HG02678 (cell line): ENCODE measurements at regions not wholly inside any gene's neighbourhood (a gene's known extent, or its start where the extent isn't known, plus 50 kb on each side); places are given as distances from the start of the nearest gene placed in this dataset.
"Not testable (repeated sequence)": the region's sequence is repeated elsewhere in the genome, so short reads cannot be mapped to it uniquely, and the experiment has no call there.

ENCODE experiments used
- ATAC-seq: cut with Tn5 transposase; IDR thresholded peaks from one replicate; pipeline ENCODE4 v1.9.1; 2021; ENCODE audit warnings: mild to moderate bottlenecking, moderate library complexity; ENCODE audit not compliant: unreplicated experiment

DNA sequence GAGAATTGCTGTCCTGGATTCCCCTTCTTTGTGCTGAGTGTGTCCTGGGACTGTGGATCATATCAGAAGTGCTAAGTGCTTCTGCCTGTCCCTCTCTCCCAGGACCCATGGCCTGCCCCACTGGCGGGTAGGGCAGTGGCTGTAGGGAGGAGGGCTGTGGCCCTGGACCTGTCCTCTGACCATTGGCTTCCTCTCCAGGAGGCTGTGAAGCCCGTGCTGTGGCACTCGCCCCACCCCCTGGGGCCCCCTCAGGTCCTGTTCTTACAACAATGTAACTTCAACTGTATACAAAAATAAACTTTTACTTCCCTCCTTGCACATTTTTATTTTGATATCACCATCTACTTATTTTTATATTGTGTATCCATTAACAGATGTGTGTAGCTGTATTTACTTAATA lies 743.8 kb upstream of the CDH8 start:
- ATAC-seq: not testable (repeated sequence)

DNA sequence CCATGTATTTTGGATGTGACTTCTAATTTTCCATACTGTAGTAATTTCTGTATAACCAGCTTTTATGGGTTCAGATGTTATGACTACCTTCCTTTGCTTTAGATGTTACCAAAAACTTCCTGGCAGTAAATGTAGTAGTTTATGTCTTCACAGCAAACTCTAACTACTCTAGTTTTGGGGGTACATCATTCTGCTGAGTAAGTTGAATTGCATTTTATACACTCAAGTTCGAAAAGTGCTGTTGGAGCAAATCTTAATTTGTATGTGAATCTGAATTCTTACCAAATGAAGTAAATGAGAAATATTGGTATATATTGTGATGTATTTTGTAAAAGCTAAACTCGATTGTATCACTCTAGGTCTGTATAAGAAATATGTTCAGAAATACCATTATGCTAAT lies 728.3 kb upstream of the CDH8 start:
- no peak for ATAC-seq

DNA sequence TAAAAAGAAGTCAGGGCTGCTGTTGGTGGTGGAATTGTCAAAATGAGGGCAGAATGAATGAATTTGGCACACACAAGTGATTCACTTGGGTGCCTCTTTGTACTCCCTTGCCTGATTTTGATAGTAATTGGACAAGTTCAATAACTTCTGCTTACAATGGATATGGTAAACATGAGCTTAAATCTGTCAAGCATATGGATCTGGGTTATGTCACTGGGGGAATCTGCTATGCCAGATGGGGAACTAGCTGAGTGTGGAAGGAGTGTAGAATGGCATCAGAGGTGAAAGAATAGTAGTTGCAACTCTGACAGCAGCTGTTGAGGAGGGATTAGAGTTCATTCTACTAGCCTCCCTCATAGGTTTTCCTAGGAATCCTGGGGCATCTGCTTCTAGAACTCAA lies 724.2 kb upstream of the CDH8 start:
- no peak for ATAC-seq

DNA sequence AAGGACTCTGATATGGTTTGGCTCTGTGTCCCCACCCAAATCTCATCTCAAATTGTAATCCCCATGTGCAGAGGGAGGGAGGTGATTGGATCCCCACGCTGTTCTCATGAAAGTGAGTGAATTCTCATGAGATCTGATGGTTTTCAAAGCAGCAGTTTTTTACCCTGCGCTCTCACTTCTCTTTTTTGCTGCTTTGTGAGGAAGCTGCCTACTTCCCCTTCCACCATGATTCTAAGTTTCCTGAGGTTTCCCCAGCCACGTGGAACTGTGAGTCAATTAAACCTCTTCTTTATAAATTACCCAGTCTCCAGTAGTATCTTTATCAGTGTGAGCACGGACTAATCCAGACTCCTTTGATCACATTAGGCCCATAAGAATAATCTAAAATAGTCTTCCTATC lies 719.7 kb upstream of the CDH8 start:
- no peak for ATAC-seq

DNA sequence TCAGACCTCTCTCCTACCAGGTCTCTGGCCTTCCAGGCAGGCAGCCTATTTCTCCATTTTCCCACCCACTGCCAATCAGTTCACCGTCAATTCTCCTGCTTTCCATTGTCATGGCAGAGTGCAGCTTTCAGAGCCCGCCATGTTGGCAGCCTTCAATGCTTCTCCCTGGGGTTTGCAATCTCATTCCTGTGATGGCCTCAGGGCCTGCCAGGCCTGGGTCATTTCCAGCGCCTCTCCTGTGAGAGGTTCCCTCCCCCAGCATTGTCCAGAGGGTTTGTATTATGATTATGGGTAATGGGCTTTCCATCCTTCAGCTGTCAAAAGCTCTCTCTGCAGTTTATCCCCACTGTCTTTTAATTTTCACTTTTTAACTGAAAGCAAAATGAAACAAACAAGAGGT lies 716.6 kb upstream of the CDH8 start:
- no peak for ATAC-seq

DNA sequence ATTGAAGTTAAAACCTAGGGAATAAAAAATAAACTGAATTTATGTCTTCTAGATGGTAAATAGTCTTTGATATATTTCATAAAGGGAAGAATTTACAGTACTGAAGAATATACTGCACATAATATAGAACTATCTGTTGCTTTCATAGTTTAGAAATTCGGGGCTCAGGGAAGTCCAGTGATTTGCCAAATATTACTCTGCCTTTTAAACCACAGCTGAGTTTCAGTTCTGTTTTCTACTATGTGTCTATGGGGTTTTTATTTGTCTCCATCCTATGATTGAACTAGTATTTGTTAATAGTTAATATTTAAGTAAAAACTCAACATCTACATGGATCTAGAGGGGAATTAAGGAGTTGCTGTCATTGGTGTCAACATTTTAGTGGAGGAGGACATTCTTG lies 715.0 kb upstream of the CDH8 start:
- no peak for ATAC-seq

DNA sequence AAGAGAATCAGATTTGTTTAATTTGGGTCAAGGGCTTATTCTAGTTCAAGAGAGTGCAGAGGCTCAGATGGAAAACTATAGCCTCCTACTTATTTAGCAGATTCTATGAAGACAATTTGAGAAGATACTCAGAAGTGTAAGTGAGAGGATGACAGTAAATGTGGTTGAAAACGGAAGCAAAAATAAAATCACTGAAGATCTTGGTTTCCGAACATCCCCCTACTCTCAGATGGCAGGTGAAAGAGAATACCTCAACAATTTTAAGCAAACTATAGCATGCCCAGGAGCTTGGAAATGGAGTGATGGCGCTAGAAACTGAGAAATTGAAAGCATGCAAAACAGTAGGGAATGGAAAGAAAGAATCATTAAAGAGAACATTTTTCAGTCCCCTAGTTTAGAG lies 705.5 kb upstream of the CDH8 start:
- ATAC-seq: no peak

DNA sequence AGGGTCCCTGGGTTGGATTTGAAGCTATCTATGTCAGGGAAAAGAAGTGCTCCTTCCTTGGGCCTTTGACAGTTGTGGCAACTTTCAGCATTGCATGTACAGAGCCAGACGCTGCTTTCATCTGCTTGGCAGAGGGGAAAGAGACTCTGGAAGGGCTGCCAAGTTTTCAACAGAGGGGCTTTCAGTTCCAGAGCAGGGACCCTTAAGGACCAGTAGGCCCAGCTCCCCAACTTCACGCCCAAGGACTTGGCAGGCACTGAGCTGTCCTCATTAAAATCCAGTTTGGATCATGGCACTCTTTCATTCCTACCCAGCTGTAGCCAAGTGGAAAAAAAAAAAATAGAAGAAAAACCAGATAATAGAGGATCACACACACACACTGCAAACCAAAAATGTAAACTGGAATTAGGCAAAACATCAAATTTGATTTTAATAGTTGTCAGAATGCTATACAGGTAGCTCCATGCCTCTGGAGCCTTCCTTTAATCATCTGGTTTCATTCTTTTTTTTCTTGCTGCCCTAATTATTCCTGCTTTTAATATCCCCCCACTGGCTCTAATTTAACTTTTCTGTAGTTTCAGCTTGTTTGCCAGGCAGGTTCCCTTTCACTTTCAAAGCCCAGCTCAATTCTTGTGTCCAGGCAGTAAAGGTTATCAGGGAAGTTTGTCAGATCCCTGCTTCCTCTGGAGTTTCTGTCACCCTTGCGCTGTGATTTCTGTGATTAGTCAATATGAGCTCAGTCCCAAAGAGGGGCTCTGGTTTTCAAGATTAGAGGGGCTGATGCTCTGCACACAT lies 702.6 kb upstream of the CDH8 start:
- ATAC-seq: no peak

DNA sequence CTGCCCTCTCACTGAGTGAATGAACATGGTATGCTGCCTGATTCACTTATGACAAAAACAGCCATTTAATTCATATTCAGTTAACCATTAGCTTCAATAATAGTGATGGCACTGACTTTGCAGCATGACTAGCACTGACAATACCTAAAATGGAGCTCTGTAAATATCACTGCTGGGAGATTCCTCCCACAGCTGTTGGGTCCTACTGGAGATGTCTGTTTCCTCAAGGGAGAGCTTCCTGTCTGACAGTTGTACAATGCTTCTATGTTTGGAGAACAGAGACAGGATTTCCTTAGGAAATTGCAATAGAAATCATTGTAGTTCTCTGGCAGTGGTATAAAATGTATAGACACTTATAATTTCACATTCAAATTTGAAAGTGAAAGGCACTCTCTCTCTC lies 695.9 kb upstream of the CDH8 start:
- ATAC-seq: no peak

DNA sequence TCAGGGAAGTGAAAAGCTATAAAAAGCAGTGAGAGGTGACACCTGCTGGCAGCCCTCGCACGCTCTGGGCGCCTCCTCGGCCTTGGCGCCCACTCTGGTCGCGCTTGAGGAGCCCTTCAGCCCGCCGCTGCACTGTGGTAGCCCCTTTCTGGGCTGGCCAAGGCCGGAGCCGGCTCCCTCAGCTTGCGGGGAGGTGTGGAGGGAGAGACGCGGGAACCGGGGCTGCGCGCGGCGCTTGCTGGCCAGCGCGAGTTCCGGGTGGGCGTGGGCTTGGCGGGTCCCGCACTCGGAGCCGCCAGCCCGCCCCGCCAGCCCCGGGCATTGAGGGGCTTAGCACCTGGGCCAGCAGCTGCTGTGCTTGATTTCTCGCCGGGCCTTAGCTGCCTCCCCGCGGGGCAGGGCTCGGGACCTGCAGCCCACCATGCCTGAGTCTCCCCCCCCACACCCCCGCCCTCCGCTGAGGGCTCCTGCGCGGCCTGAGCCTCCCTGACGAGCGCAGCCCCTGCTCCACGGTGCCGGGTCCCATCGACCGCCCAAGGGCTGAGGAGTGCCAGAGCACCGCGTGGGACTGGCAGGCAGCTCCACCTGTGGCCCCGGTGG lies 688.5 kb upstream of the CDH8 start:
- ATAC-seq: not testable (repeated sequence)

DNA sequence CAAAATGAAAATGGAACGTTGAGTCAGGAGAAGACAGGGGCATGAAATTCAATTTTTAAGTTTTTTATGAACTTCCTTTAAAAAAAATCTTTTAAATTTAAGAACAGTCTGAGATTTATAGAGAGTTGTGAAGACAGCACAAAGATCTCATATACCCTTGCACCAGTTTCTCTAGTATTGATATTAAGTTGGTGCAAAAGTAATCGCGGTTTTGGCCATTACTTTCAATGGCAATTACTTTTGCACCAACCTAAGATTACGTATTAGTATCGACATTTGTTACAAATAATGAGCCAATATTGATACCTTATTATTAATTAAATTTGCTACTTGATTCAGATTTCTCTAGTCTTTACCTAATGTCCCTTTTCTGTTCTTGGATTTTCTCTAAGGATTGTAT lies 684.4 kb upstream of the CDH8 start:
- ATAC-seq: no peak

DNA sequence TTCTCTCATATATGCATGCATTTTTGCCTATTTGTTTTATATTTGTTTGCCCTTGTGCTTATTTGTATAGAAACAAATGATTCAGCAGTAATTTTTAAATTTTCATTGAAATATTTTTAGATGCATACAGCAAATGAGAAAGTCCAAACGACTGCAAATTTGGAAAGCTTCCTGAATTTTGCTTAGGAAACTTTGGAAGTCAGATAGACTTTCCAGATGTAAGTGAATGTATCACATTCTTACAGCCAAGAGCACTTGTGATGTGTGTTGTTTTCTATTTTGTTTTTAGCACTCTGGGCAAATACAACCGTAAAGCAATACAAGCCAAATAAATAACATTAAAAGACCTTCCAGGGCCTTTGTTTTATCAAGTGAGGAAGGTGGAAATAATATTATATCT lies 680.8 kb upstream of the CDH8 start:
- ATAC-seq: no peak

DNA sequence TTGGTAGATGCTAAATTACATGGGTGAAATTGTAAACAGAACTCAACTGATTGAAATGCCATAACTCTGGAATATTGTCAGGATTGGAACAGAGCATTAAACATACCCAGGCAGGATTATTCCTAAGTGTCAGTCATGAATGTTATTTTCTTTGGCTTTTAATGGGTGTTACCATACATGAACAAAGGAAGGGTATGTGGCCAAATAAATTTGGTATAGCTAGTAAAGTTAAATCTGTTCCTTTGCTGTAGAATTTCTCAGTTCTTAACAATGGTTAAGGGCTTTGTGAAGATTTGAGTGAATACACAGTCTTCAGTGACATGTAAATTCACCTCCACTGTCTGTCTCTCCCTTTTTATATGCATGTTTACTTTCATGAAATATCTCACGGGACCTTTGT lies 679.5 kb upstream of the CDH8 start:
- no peak for ATAC-seq

DNA sequence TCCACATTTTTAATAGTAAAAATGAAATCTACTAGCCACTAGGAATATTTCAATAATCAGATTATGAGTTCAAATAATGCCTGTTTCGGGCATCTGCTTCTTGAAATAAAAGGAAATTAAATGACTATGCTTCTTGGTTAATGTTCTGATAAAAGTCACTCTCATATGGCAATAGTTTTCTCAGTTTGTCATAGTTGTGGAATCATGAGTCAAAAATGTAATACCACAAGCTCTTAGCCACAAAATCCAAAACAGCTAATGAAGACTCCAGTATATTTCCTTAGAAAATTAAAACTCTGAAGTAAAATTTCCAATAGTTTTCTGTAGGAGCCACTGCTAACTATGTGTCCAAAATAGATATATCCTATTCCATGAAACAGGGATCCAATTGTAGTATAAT lies 676.3 kb upstream of the CDH8 start:
- ATAC-seq: no peak

DNA sequence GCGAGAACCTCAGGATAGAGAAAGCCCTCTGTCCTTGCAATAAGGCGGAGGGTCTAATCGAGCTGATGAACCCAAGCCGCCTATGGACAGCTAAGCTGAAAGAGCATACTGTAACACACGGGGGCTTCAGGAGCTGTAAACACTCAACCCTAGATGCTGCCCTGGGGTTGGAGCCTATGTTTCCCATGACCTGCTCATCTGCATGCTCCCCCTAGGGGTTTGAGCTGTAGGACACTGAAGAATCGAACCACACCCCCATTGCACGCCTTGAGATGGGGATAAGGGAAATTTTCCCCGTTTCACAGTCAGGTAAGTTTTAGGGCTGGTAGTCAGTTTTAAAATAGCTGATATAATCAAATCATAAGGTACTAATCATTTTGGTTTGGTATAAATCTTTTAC lies 675.6 kb upstream of the CDH8 start:
- no peak for ATAC-seq

DNA sequence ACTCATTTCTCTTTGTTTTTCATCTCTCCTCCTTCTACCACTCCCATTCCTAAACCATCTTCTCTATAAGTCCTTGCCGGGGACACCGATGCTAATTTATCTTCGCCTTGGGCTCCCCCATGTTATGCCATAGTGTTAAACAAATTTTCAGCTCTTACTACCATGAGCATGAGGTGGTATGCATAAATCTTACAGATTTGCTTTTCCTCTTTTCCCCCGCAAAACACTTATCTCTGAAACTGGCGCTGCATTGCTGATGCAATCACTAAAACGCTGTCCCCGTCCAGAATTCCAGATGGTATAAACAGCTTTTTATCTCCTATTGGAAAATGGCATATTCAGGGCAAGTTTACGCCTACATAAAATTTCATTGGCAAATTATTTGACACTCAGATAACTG lies 673.6 kb upstream of the CDH8 start:
- ATAC-seq: no peak

DNA sequence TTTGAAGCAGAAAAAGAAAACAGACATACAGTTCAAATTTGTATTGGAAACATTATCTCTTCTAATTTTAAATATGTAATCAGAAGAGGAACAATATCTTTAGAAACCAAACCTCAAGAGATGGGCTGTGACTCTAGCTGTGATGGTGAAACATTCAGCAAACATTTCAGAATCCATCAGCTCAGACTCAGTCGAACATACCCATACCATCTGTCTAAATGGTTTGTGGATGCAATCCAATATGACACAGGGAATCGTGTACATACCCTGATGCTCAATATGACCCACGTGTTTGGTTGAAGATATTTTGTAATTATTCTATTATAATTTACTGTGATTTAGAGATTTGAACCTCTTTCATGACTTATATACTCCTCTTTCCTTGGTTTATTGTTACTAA lies 665.2 kb upstream of the CDH8 start:
- no peak for ATAC-seq

DNA sequence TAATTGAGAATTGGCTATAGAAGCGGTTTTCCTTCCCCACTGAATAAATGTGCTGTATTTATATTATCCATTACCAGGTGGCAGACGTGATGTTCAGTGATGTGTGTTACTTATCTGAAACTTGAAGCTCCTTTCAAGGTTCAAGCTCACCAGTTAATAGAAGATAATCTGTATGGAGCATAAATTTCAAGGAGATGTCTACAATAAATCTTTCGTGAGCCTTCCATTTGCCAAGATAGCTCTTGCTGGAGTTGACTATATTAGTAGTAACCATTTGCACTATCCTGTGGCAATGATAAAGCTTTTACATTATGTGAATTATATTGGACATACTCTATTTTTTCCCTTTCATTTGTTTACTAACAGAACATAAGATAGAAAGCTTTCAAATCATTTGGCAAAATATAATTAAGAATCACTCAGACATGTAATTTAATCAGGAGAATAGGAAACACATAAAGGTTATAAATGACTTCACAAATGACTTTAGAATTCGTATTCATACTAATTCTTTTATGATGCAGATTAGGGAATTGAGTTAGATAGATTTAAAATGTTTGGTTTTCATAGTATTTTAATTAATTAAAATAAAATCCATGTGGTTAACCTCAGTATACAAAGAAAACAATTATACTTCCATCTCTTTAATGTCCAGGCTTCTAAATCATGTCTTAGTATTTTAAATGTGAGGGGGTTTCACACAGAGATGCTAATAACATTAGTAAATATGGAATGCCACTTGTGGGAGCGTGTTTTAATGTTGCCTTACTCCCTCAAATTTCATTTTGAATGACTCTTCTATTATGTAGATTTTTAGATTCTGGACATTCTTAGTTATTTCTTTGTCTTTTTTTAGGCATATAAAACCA lies 664.4 kb upstream of the CDH8 start:
- ATAC-seq: no peak

DNA sequence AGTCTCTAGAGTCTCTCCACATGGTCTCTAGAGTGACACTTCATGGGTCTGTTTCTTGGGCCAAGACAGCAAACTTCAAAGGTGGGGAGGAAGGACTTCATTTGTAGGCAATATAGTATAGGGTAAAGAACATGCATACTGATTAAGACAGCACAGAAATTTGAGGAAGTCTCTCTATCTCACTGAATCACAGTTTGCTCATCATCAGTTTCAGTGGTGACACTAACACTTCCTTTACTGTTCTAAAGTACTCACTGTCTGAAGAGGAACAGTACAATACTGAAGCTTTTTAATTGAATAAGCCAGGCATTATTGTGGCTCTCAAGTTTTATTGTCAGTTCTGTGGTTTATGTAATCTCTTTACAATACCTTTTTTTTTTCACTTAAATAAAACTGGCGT lies 656.4 kb upstream of the CDH8 start:
- ATAC-seq: no peak

DNA sequence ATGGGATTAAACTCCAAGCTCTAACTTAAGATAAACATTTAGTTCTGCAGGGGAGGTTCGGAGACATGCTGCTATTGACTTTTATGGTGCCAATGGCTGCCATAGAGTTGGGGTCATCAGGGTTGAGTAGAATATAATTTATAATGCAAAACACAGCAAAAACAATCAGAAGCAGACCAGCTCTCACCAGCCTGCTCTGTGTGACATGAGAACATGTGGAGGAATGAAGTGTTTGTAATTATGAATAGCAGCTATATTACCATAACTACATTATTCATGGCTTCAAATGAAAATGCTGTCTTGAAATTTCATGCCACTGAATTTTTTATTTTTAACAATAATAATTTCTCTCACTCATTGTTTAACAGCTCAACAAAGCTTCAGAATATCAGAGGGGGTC lies 645.6 kb upstream of the CDH8 start:
- no peak for ATAC-seq

DNA sequence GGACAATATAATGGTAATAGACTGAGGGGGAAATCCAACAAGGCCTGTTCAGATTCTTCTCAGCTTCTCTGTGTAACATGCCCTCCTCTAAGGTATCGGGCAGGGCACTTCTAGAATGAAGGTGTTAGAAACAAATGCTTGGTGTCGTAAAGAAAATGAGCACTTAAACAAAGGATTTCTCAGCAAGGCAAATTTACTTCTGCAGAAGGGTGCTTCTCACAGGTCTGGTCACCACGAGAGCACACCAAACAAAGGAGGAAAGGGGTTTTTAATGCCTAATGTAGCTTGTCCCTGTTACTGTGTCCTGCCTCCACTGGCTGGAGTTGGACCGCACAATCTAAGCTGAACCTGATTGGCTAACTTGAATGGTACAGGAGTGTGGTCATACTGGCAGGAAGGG lies 642.6 kb upstream of the CDH8 start:
- no peak for ATAC-seq

DNA sequence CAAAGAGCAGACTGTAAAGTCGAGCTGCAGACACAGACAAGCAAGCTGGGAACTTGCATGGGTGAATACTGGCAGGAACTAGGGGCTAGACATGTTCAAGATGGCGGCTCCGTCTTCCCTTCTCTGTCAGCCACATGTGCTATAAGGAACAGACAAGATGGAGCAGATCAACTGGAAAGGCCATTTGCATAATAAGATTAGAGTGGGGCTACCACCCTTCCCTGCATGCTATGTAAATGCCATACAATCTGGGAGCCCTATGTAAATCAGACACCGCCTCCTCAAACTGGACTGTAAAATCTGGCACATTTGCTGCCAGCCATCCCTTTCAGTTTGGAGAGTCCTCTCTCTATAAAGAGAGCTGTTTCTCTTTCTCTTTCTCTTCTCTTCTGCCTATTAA lies 640.1 kb upstream of the CDH8 start:
- ATAC-seq: no peak
